ENCODE measurements at regions not wholly inside any gene's neighbourhood (a gene's known extent, or its start where the extent isn't known, plus 50 kb on each side); places are given as distances from the start of the nearest gene placed in this dataset.

DNA sequence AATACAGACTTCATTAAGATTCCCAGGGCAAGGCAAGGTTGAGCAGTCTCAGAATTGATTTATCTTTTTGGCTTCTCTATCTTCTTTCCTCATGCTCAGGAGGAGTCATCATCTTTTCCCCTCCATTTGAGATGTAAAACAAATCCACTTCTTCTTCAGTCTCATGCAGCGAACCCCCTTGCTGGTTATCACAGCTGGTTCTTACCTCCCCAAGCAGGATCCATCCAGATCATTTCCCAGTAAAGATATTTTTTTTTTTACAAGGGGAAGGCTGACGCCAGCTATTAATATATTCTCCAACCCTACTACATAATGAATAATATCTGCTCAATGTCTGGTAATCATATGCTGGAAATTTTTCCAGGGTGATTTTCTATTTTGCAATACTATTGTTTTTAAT, 508.9 kb upstream of the NOX3 start:
- no peak overlapping the region for H3K23ac ChIP-seq (ENCODE audit: low read depth, low read length)
- WGBS, 2 experiments (ENCODE audit: extremely low coverage in 2 of 2, insufficient read length in 1 of 2): no CpG with 5 or more reads among the region's 2 CpGs
- H3K9ac ChIP-seq (ENCODE audit: low read depth, low read length): no peak overlapping the region

More for the DNA sequence above, 508.9 kb upstream of the NOX3 start:
- POLR2A ChIA-PET (ENCODE audit: unreplicated experiment): no interaction called here
- Histone ChIP-seq H2BK5ac (ENCODE audit: low read depth, low read length, poor library complexity, severe bottlenecking) (no peak overlapping the region), H3K27ac (ENCODE audit: insufficient read depth, low read length) (no peak overlapping the region), H2AK5ac (ENCODE audit: low read depth, low read length) (no peak overlapping the region), H4K5ac (ENCODE audit: low read depth, low read length) (no peak overlapping the region), H4K8ac (ENCODE audit: low read depth in 2 of 2, low read length in 2 of 2) (no peak overlapping the region), H3K4me3 (ENCODE audit: insufficient read depth, low read depth, low read length) (no peak overlapping the region), H3K4me2 (ENCODE audit: low read depth, low read length) (no peak overlapping the region), H4K91ac (ENCODE audit: insufficient read depth, low read depth, low read length) (no peak overlapping the region), H2AK9ac (replicated peaks; ENCODE audit: low read depth, low read length, poor library complexity) (no peak overlapping the region), H2BK120ac (ENCODE audit: low read depth, low read length) (no peak overlapping the region), H3K4me1 (ENCODE audit: control insufficient read depth, insufficient read depth, low read length) (no peaks in the 10 kb centered on the region), H3K9me1 (ENCODE audit: insufficient read depth, low read length) (no peaks in the 10 kb centered on the region), H3K79me1 (ENCODE audit: low read depth in 1 of 2, low read length in 2 of 2) (no peaks in the 10 kb centered on the region), H3K36me3 (ENCODE audit: control insufficient read depth, insufficient read depth, low read length) (no peaks in the 10 kb centered on the region), H2AFZ (replicated peaks; ENCODE audit: low read length, poor library complexity) (no peak overlapping the region), H3K56ac (ENCODE audit: extremely low read depth, insufficient read depth, low read length) (no peak overlapping the region), H4K20me1 (ENCODE audit: insufficient read depth, low read length) (no peaks in the 10 kb centered on the region), H3K14ac (replicated peaks; ENCODE audit: low read depth, low read length) (no peak overlapping the region), H2BK20ac (ENCODE audit: low read depth, low read length) (no peak overlapping the region), H3K27me3 (ENCODE audit: control insufficient read depth, insufficient read depth, low read length) (no peaks in the 10 kb centered on the region), H3K18ac (ENCODE audit: low read depth, low read length) (no peak overlapping the region), H2BK15ac (ENCODE audit: low read depth, low read length) (no peak overlapping the region), H3K9me3 (ENCODE audit: control insufficient read depth, insufficient read depth, low read length) (no peaks in the 10 kb centered on the region), H3K4ac (ENCODE audit: low read depth, low read length) (no peak overlapping the region)
- TF ChIP-seq RAD21 (IDR thresholded peaks at IDR 0.05; ENCODE audit: low read length) (no peak), RFX5 (IDR thresholded peaks at IDR 0.05; ENCODE audit: low read depth, low read length) (no peak), RCOR1 (IDR thresholded peaks at IDR 0.05; ENCODE audit: insufficient replicate concordance, low read length) (no peak), FOS (IDR thresholded peaks at IDR 0.05; ENCODE audit: low read depth, low read length) (no peak), SMC3 (IDR thresholded peaks at IDR 0.05; ENCODE audit: low read depth, low read length) (no peak), BHLHE40 (IDR thresholded peaks at IDR 0.05; ENCODE audit: low read depth, low read length) (no peak), CHD1 (IDR thresholded peaks at IDR 0.05; ENCODE audit: low read depth, low read length) (no peak), NFE2L2 (IDR thresholded peaks at IDR 0.05; ENCODE audit: low read depth, low read length) (no peak), CEBPB (IDR thresholded peaks at IDR 0.05; ENCODE audit: low read depth, low read length) (no peak), MAFK (IDR thresholded peaks at IDR 0.05; ENCODE audit: low read depth, low read length) (no peak), MAZ (IDR thresholded peaks at IDR 0.05; ENCODE audit: borderline replicate concordance, low read depth, low read length) (no peak), MXI1 (IDR thresholded peaks at IDR 0.05; ENCODE audit: borderline replicate concordance, low read depth, low read length) (no peak), POLR2A (IDR thresholded peaks at IDR 0.05; ENCODE audit: low read depth, low read length) (no peak)
- TF ChIP-seq, protein P1, sequence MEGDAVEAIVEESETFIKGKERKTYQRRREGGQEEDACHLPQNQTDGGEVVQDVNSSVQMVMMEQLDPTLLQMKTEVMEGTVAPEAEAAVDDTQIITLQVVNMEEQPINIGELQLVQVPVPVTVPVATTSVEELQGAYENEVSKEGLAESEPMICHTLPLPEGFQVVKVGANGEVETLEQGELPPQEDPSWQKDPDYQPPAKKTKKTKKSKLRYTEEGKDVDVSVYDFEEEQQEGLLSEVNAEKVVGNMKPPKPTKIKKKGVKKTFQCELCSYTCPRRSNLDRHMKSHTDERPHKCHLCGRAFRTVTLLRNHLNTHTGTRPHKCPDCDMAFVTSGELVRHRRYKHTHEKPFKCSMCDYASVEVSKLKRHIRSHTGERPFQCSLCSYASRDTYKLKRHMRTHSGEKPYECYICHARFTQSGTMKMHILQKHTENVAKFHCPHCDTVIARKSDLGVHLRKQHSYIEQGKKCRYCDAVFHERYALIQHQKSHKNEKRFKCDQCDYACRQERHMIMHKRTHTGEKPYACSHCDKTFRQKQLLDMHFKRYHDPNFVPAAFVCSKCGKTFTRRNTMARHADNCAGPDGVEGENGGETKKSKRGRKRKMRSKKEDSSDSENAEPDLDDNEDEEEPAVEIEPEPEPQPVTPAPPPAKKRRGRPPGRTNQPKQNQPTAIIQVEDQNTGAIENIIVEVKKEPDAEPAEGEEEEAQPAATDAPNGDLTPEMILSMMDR (conservative IDR thresholded peaks at IDR 0.05; ENCODE audit: low read depth, low read length): no peak
- TF ChIP-seq, protein P2, sequence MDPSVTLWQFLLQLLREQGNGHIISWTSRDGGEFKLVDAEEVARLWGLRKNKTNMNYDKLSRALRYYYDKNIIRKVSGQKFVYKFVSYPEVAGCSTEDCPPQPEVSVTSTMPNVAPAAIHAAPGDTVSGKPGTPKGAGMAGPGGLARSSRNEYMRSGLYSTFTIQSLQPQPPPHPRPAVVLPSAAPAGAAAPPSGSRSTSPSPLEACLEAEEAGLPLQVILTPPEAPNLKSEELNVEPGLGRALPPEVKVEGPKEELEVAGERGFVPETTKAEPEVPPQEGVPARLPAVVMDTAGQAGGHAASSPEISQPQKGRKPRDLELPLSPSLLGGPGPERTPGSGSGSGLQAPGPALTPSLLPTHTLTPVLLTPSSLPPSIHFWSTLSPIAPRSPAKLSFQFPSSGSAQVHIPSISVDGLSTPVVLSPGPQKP (IDR thresholded peaks at IDR 0.05; ENCODE audit: borderline replicate concordance, low read depth, low read length): no peak
- TF ChIP-seq, protein P3, sequence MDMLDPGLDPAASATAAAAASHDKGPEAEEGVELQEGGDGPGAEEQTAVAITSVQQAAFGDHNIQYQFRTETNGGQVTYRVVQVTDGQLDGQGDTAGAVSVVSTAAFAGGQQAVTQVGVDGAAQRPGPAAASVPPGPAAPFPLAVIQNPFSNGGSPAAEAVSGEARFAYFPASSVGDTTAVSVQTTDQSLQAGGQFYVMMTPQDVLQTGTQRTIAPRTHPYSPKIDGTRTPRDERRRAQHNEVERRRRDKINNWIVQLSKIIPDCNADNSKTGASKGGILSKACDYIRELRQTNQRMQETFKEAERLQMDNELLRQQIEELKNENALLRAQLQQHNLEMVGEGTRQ (IDR thresholded peaks at IDR 0.05; ENCODE audit: low read depth, low read length): no peak
- BruUV-seq (replicated peaks): no TSS peak
- CTCF ChIA-PET: interaction anchor here (0.6 kb wide), 1 partner anchor 441 kb away, joined by 3 read pairs; no protein-coding TSS in a partner anchor
- dilution Hi-C loops (cut with HindIII; ENCODE audit: low sequenced_read_pairs, unreplicated experiment) (no loop called here), intact Hi-C loops (cut with micrococcal nuclease) (no loop called here), in situ Hi-C loops (cut with MboI; ENCODE audit: low sequenced_read_pairs) (no loop called here)
- no peak for ATAC-seq (ENCODE audit: low read depth)
- DNase-seq: no peak
